H1 (cell line): ENCODE measurements at regions not wholly inside any gene's neighbourhood (a gene's known extent, or its start where the extent isn't known, plus 50 kb on each side); places are given as distances from the start of the nearest gene placed in this dataset.

Experiments
- CHD1 ChIP-seq: IDR thresholded peaks from 2 replicates; pipeline ENCODE4 v1.6.1; 2012; ENCODE audit warnings: low read depth, low read length, improper control_type of control experiment
- SIX5 ChIP-seq: IDR thresholded peaks from 2 replicates; pipeline ENCODE4 v1.6.1; 2011; ENCODE audit warnings: mild to moderate bottlenecking, low read depth, low read length

GRCh38 chr1:148264374-148265276 is 112.5 kb upstream of the NBPF11 start (continued):
- TF ChIP-seq CHD1: no peak
- TF ChIP-seq SIX5: no peak
- TF ChIP-seq, all 59 proteins: peak for 18
